Endothelial cell of umbilical vein (primary cell): ENCODE measurements at regions not wholly inside any gene's neighbourhood (a gene's known extent, or its start where the extent isn't known, plus 50 kb on each side); places are given as distances from the start of the nearest gene placed in this dataset.

ENCODE experiments used
- BruUV-seq: library from RNA; stranded (reverse); fragments of 400-500 nt; replicated peaks from 2 replicates; lab custom pipeline; 2021; lab: Mats Ljungman, UMichigan
- CTCF ChIA-PET: fragments of 300-600, 350-600 bp; sonication (Branson Sonifier 250); formaldehyde crosslinking; loops from one replicate; lab custom pipeline; 2021; ENCODE audit warnings: antibody characterized with exemption, inconsistent platforms; lab: Charles Lee
- POLR2A ChIA-PET: fragments of 300-600, 350-600 bp; sonication (Branson Sonifier 250); formaldehyde crosslinking; loops from one replicate; lab custom pipeline; 2021; ENCODE audit warnings: antibody characterized with exemption, inconsistent platforms; lab: Charles Lee
- DNase-seq: peaks from one replicate; pipeline ENCODE4 v3.0.0-alpha.2; 2011; ENCODE audit warnings: low read depth, low spot score
- FAIRE-seq: peaks from 2 replicates; lab custom pipeline; 2011; peaks lifted over from hg19 to GRCh38; lab: Jason Lieb, UNC
- H2AFZ ChIP-seq: 2 replicates; pipeline ENCODE4 v1.6.0; 2012; ENCODE audit warnings: low read depth, low read length, control low read depth, inconsistent platforms
- H3K27ac ChIP-seq: 2 replicates; pipeline ENCODE4 v1.5.1; 2011; ENCODE audit warnings: low read depth, mild to moderate bottlenecking, control low read depth, low read length, moderate library complexity; ENCODE audit not compliant: insufficient read depth
- H3K27me3 ChIP-seq, 2 experiments: 2 replicates each; pipeline versions ENCODE4 v1.6.0 to v1.6.1; 2011; ENCODE audit warnings: low read length in 2 of 2, mixed read lengths in 1 of 2; ENCODE audit not compliant: control insufficient read depth in 2 of 2, insufficient read depth in 2 of 2
- H3K36me3 ChIP-seq, 2 experiments: 2 replicates in 1 of 2; 3 replicates in 1 of 2; pipeline ENCODE4 v1.5.1; 2011; ENCODE audit warnings: low read length in 2 of 2, mild to moderate bottlenecking in 1 of 2, moderate library complexity in 1 of 2; ENCODE audit not compliant: control insufficient read depth in 2 of 2, insufficient read depth in 2 of 2; ENCODE audit errors: extremely low read depth in 1 of 2
- H3K4me1 ChIP-seq: 3 replicates; pipeline ENCODE4 v1.5.1; 2011; ENCODE audit warnings: mild to moderate bottlenecking, low read length; ENCODE audit not compliant: control insufficient read depth, insufficient read depth; ENCODE audit errors: extremely low read depth
- H3K4me2 ChIP-seq: 2 replicates; pipeline ENCODE4 v1.6.1; 2011; ENCODE audit warnings: low read length, control low read depth, mixed read lengths; ENCODE audit not compliant: insufficient read depth
- H3K4me3 ChIP-seq, 3 experiments: fragments of 200-600 bp in 1 of 3; sonication (generic), shearing (Covaris generic) in 1 of 3; replicated peaks in 1 of 3; 2 replicates each; pipeline ENCODE4 v1.5.1; 2011 to 2016; ENCODE audit warnings: control low read depth in 3 of 3, low read length in 3 of 3, mild to moderate bottlenecking in 2 of 3, inconsistent platforms in 1 of 3, low read depth in 1 of 3, moderate library complexity in 1 of 3; ENCODE audit not compliant: insufficient read depth in 1 of 3
- H3K79me2 ChIP-seq: 2 replicates; pipeline ENCODE4 v1.6.0; 2012; ENCODE audit warnings: low read length, inconsistent platforms; ENCODE audit not compliant: control insufficient read depth, insufficient read depth
- H3K9ac ChIP-seq: replicated peaks from 2 replicates; pipeline ENCODE3; 2011; ENCODE audit warnings: low read length, control low read depth; ENCODE audit not compliant: insufficient read depth; ENCODE audit errors: extremely low read depth
- H3K9me1 ChIP-seq: replicated peaks from 3 replicates; pipeline ENCODE4 v1.6.0; 2011; ENCODE audit warnings: mild to moderate bottlenecking, low read length; ENCODE audit not compliant: control insufficient read depth, insufficient read depth; ENCODE audit errors: extremely low read depth
- H3K9me3 ChIP-seq: replicated peaks from 2 replicates; pipeline ENCODE4 v1.5.1; 2012; ENCODE audit warnings: low read length, inconsistent platforms; ENCODE audit not compliant: control insufficient read depth, insufficient read depth
- H4K20me1 ChIP-seq: replicated peaks from 2 replicates; pipeline ENCODE3; 2011; ENCODE audit warnings: mild to moderate bottlenecking, low read length; ENCODE audit not compliant: control insufficient read depth, insufficient read depth; ENCODE audit errors: extremely low read depth
- EZH2 ChIP-seq: IDR thresholded peaks from 2 replicates; pipeline ENCODE4 v1.6.1; 2012; ENCODE audit warnings: borderline replicate concordance, low read depth, mild to moderate bottlenecking, moderate library complexity, low read length, inconsistent platforms; ENCODE audit not compliant: severe bottlenecking
- FOS ChIP-seq: IDR thresholded peaks from 2 replicates; pipeline ENCODE4 v1.6.1; 2011; ENCODE audit warnings: mild to moderate bottlenecking, low read length, moderate library complexity, borderline replicate concordance; ENCODE audit not compliant: insufficient read depth
- GATA2 ChIP-seq: IDR thresholded peaks from 2 replicates; pipeline ENCODE4 v1.7.0; 2011; ENCODE audit warnings: low read depth, mild to moderate bottlenecking, moderate library complexity, mixed read lengths, low read length; ENCODE audit not compliant: insufficient read length, insufficient read depth
- JUN ChIP-seq: IDR thresholded peaks from 2 replicates; pipeline ENCODE4 v1.6.1; 2011; ENCODE audit warnings: borderline replicate concordance, low read depth; ENCODE audit not compliant: insufficient read length, insufficient read depth
- MAX ChIP-seq: IDR thresholded peaks from 2 replicates; pipeline ENCODE4 v1.6.1; 2011; ENCODE audit not compliant: insufficient read depth, insufficient read length
- MYC ChIP-seq: IDR thresholded peaks from one replicate; pipeline ENCODE4 v1.6.1; 2011; ENCODE audit warnings: mild to moderate bottlenecking, low read depth, low read length
- POLR2A ChIP-seq: IDR thresholded peaks from 2 replicates; pipeline ENCODE4 v1.6.1; 2012; ENCODE audit warnings: low read depth, mild to moderate bottlenecking, control low read depth, low read length
- POLR2AphosphoS5 ChIP-seq: IDR thresholded peaks from 2 replicates; pipeline ENCODE4 v1.6.1; 2012; ENCODE audit warnings: low read depth, mild to moderate bottlenecking, control low read depth, low read length, moderate library complexity; ENCODE audit not compliant: insufficient read depth
- dilution Hi-C: fragments of 300-500 bp; cut with MboI; formaldehyde crosslinking; loops from one replicate; pipeline ENCODE4 v1.15.0; 2019; ENCODE audit warnings: low sequenced_read_pairs; ENCODE audit not compliant: extremely low pct_ligation_motif_present
- intact Hi-C: fragments of 100-400 bp; cut with micrococcal nuclease; formaldehyde crosslinking; loops from one replicate; pipeline ENCODE4 v1.10.0; 2022
- TF ChIP-seq, protein P1 (sequence below), 2 donors: IDR thresholded peaks; 1 replicate in 1 of 2; 2 replicates in 1 of 2; pipeline ENCODE4 v1.5.1; 2011; ENCODE audit warnings: low read length in 2 of 2, mild to moderate bottlenecking in 2 of 2, moderate library complexity in 2 of 2, control low read depth in 1 of 2, inconsistent platforms in 1 of 2, low read depth in 1 of 2; ENCODE audit not compliant: insufficient read depth in 1 of 2; ENCODE audit errors: extremely low read depth in 1 of 2

GRCh38 chr1:239636347-239636746 lies 250.0 kb downstream of the CHRM3 start:
- no peaks in the 10 kb centered on the region for H3K79me2 ChIP-seq
- H3K4me3 ChIP-seq = no peak overlapping the region
- no peak overlapping the region for H3K27ac ChIP-seq
- H3K9me1 ChIP-seq = no peaks in the 10 kb centered on the region
- no peaks in the 10 kb centered on the region for H3K36me3 ChIP-seq
- dilution Hi-C loops = no loop called here
- H4K20me1 ChIP-seq = no peaks in the 10 kb centered on the region
- BruUV-seq = no TSS peak
- no peaks in the 10 kb centered on the region for H3K4me1 ChIP-seq
- H3K4me2 ChIP-seq = no peak overlapping the region
- no peak overlapping the region for H3K9ac ChIP-seq
- intact Hi-C loops = no loop called here
- TF ChIP-seq MYC (no peak), FOS (no peak), POLR2AphosphoS5 (no peak), MAX (no peak), POLR2A (no peak), JUN (no peak), GATA2 (no peak), EZH2 (no peak)
- TF ChIP-seq, protein P1, sequence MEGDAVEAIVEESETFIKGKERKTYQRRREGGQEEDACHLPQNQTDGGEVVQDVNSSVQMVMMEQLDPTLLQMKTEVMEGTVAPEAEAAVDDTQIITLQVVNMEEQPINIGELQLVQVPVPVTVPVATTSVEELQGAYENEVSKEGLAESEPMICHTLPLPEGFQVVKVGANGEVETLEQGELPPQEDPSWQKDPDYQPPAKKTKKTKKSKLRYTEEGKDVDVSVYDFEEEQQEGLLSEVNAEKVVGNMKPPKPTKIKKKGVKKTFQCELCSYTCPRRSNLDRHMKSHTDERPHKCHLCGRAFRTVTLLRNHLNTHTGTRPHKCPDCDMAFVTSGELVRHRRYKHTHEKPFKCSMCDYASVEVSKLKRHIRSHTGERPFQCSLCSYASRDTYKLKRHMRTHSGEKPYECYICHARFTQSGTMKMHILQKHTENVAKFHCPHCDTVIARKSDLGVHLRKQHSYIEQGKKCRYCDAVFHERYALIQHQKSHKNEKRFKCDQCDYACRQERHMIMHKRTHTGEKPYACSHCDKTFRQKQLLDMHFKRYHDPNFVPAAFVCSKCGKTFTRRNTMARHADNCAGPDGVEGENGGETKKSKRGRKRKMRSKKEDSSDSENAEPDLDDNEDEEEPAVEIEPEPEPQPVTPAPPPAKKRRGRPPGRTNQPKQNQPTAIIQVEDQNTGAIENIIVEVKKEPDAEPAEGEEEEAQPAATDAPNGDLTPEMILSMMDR (IDR thresholded peaks at IDR 0.05; ENCODE audit: extremely low read depth in 1 of 2, insufficient read depth in 1 of 2, low read depth in 1 of 2, low read length in 2 of 2) = no peak
- POLR2A ChIA-PET = no interaction called here
- peaks cover 2% of the 10 kb centered on the region for H3K9me3 ChIP-seq
- DNase-seq (no peak), FAIRE-seq (no peak)
- CTCF ChIA-PET = no interaction called here
- no peak overlapping the region for H2AFZ ChIP-seq
- no peaks in the 10 kb centered on the region for H3K27me3 ChIP-seq
